Activated CD8-positive, alpha-beta memory T cell treated with anti-CD3 and anti-CD28 coated beads, Interleukin-2, amount 50 U/mL, for 48 hours (primary cell): ENCODE measurements at regions not wholly inside any gene's neighbourhood (a gene's known extent, or its start where the extent isn't known, plus 50 kb on each side); places are given as distances from the start of the nearest gene placed in this dataset.
"Not testable (repeated sequence)": the region's sequence is repeated elsewhere in the genome, so short reads cannot be mapped to it uniquely, and the experiment has no call there.

Source experiments
- DNase-seq: peaks from one replicate; pipeline ENCODE4 v3.0.0-alpha.2; 2020

GRCh38 chr9:86645303-86645702, 291.1 kb upstream of the TUT7 start:
- no peak for DNase-seq

DNA sequence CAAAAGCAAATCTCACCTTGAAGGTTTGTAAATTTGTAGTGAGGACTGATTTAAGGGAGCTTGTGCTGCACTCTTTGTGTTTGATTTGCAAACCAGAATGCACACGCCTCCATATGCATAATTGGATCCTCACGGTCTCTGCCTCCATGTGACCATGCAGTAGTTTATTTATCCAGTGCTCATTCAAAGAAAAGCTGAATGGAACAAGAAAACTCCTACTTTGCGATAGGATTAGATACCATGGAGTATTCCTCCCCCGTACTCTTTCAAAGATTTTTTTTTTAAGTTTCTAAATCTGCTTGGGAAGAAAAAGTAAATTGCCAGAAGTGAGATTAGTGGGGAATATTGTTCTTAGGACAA, 290.4 kb upstream of the TUT7 start:
- DNase-seq: no peak

DNA sequence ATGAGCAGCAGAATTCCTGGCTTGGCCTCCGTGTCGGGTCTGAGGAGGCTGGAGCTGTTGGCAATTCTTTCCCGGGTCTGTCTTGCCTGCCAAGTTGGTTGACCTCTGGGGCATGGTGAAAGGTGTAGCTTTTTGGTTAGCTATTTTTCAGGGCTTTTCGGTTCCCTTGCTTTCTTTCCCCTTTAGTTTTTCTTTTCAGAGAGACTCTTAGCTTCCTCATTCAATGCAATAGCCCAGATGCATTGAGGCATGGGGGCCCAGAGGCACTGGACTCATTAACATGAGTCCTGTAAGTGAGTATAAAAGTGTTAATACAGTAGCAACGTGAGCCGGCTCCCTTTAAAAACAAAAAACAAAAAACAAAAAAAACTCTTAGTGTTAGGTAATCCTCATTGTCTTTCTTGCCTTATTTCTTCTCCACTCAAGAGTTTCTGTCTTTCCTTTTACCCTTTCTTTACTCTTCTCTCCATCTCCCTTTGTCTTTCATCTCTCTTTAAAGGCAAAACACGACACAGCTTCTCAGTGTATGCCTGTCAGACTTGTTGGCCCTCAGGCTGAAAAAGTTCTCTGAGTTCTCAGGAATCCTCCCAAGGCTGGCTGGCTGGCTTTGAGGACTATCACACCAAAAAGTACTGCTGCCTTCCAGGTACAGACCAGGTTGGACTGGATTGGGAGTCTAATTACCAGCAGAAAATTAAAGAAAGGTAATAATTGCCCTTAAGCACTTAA, 289.9 kb upstream of the TUT7 start:
- no peak for DNase-seq

- DNase-seq: no peak
Observed at GRCh38 chr9:86642721-86643120, 288.5 kb upstream of the TUT7 start.

DNA sequence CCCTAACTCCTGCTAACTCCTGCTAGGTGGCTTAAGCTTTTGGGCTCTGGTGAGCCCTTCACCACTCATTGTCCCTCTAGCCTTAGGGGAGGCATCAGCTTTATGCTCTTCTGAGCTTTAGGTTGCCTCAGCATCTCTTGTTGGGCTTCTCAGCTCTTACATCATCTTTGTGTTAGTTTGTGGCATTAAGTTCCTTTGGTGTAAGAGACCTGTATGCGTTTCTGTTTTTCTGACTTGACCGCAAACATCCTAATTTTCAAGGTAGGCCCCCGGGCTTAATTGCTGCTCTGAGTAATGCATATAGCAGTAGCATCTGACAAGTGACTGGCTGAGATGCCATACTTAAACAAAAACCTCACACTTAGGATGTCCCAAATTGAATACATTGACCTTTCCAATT, 287.8 kb upstream of the TUT7 start:
- no peak for DNase-seq

DNA sequence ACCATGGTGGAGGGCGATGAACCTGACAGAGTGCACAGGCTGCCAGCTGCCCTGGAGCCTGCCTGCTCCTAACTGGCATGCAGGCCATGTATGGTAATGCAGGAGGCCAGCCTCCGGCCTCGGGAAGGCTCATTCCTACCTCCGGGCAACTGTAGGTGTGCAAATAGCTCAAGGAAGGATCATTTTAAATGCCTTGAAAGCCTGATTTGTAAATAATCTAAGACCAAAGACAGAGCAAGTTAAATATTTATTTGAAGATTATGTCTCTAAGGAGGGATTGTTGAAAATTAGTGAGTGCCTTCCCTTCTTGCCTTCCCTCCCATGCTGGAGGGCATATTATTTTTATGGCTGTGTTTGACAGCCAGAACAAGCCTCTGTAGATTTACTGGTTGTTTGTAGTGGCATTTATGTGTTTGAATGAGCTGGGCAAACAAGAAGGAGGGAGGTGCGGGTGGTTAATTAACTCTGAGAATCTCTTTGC, 285.7 kb upstream of the TUT7 start:
- no peak for DNase-seq

DNA sequence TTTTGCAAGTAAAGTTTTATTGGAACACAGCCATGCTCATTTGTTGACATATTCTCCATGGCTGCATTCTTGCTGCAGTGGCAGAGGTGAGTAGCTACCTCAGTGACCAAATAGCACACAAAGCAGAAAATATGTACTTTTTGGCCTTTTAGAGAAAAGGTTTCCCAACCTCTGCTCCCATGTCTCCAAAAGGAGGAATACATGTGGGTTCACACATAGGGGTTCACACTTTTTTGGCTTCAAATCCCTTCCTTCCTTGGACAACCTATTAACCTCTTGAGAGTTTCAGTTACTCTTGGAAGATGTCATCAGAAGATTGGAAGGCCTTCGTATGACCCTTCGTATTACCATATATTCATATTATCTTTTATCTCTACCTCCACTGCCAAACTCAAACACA, 285.1 kb upstream of the TUT7 start:
- no peak for DNase-seq

- DNase-seq: no peak
Observed at GRCh38 chr9:86638109-86638508, 283.9 kb upstream of the TUT7 start.

- DNase-seq: peak; percentile 81
Observed at GRCh38 chr9:86637515-86637914, 283.3 kb upstream of the TUT7 start.

DNA sequence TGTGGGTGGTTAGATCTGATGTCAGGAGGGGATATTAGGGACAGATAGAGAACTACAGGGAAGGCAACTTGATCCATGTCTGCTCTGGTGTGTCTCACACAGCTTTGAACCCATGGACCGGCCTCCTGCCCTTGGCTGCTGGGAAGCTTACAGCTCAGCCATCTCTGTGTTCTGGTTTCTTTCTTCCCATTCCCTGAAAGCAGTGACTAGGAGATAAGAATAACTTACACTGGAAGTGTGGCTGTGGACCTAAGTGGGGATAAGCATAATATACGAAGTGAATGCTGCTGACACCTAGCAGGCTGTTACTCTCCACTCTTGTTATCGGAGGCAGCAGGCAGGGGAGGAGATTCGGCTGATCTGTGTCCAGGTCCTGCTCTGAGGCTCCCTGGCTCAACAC, 282.3 kb upstream of the TUT7 start:
- DNase-seq: no peak

- DNase-seq: no peak
Observed at GRCh38 chr9:86636038-86636437, 281.8 kb upstream of the TUT7 start.

DNA sequence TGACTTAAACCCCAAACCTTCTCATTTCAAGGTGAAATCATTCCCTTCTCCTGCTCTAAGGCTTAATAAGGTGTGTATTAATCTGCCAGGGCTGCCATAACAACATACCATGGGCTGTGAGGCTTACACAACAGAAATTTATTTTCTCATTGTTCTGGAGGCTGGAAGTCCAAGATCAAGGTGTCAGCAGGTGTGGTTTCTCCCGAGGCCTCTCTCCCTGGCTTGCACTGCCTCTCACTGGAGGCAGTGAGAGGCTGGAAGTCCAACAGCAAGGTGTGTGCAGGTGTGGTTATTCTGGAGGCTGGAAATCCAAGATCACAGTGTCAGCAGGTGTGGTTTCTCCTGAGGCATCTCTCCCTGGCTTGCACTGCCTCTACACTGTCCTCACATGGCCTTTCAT, 280.3 kb upstream of the TUT7 start:
- no peak for DNase-seq

- no peak for DNase-seq
Observed at GRCh38 chr9:86633945-86634344, 279.7 kb upstream of the TUT7 start.

- DNase-seq: no peak
Observed at GRCh38 chr9:86632537-86632936, 278.3 kb upstream of the TUT7 start.

- no peak for DNase-seq
Observed at GRCh38 chr9:86629530-86629929, 275.3 kb upstream of the TUT7 start.

- no peak for DNase-seq
Observed at GRCh38 chr9:86626802-86627201, 272.6 kb upstream of the TUT7 start.

- DNase-seq: no peak
Observed at GRCh38 chr9:86624630-86625029, 270.4 kb upstream of the TUT7 start.

GRCh38 chr9:86614871-86615849, 260.9 kb upstream of the TUT7 start:
- DNase-seq: no peak

DNA sequence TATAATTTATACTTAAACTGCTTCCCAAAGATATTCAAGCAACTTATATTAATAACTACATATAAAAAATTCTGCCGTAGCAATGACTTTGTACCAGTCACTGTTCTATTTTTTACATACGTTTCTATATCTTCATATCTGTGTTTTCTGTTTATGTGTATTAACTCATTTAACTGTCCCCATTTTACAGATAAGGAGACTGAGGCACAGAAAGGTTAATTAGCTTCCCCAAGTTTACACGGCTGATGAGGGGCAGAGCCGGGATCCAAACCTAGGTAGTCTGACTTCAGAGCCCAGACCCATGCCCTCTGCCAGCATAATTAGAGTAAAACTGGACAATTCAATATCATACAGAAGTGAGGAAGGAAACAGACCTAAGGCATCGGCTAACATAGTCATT, 259.7 kb upstream of the TUT7 start:
- no peak for DNase-seq

DNA sequence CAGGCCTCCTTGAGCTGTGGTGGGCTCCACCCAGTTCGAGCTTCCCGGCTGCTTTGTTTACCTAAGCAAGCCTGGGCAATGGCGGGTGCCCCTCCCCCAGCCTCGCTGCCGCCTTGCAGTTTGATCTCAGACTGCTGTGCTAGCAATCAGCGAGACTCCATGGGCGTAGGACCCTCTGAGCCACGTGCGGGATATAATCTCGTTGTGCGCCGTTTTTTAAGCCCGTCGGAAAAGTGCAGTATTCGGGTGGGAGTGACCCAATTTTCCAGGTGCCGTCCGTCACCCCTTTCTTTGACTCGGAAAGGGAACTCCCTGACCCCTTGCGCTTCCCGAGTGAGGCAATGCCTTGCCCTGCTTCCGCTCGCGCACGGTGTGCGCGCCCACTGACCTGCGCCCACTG, 257.3 kb upstream of the TUT7 start:
- DNase-seq: not testable (repeated sequence)

- DNase-seq: no peak
Observed at GRCh38 chr9:86605303-86605702, 251.1 kb upstream of the TUT7 start.

DNA sequence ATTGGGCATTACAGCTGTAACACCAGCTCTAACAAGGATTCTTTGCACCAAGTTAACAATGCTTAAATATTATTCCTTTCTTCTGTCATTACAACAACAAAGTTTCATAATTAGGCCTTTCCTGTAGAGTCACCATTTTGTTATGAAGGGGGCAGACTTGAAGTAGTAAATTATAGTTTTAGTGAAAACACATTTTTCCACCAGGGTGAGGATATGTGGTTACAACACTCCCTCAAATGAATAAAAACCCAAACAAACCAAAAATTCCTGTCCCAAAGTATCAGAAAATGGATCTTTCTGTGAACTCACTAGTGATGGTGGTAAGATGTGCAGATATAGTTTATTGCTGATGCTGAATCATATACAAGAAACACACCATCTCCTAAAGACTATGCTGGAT, 250.5 kb upstream of the TUT7 start:
- DNase-seq: no peak

DNA sequence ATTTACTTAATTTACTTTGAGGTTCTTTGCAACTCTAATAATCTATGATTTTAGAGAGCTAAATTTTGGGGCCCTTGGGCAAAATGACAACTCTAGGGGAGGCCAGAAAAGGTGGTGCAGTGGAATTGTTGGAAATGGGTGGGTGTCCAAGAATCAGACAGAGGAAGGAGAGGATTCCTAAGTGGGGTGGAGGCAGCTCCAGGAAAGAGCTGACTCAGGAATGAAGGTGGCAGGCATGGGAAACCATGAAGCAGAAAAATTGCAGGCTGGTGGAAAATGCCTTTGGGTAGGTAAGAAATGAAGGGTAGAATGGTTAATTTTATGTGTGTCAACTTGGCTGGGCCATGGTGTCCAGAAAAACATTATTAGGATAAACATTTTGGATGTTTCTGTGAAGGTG, 248.5 kb upstream of the TUT7 start:
- no peak for DNase-seq

GRCh38 chr9:86601697-86602096, 247.5 kb upstream of the TUT7 start:
- no peak for DNase-seq
